ENCODE measurements at regions not wholly inside any gene's neighbourhood (a gene's known extent, or its start where the extent isn't known, plus 50 kb on each side); places are given as distances from the start of the nearest gene placed in this dataset.

- no peak overlapping the region; the same call in 1 of the 2 replicates for H3K18ac ChIP-seq (ENCODE audit: low read depth, low read length)
- DNase-seq (no peak), ATAC-seq (ENCODE audit: low read depth) (no peak)
- peaks cover 22% of the 10 kb centered on the region for H3K27me3 ChIP-seq (ENCODE audit: control insufficient read depth, insufficient read depth, low read length)
- no peaks in the 10 kb centered on the region for H3K9me3 ChIP-seq (ENCODE audit: control insufficient read depth, insufficient read depth, low read length)
- no peaks in the 10 kb centered on the region for H3K36me3 ChIP-seq (ENCODE audit: control insufficient read depth, insufficient read depth, low read length)
- no peaks in the 10 kb centered on the region for H3K9me1 ChIP-seq (ENCODE audit: insufficient read depth, low read length)
- H4K20me1 ChIP-seq (ENCODE audit: insufficient read depth, low read length), result no peaks in the 10 kb centered on the region
- no peak overlapping the region for H3K4me2 ChIP-seq (ENCODE audit: low read depth, low read length)
- TF ChIP-seq NFE2L2 (IDR thresholded peaks at IDR 0.05; ENCODE audit: low read depth, low read length), result no peak
- TF ChIP-seq RCOR1 (IDR thresholded peaks at IDR 0.05; ENCODE audit: insufficient replicate concordance, low read length), result no peak
- TF ChIP-seq MAZ (IDR thresholded peaks at IDR 0.05; ENCODE audit: borderline replicate concordance, low read depth, low read length), result no peak
- TF ChIP-seq FOS (IDR thresholded peaks at IDR 0.05; ENCODE audit: low read depth, low read length), result no peak
- TF ChIP-seq ELK1 (IDR thresholded peaks at IDR 0.05; ENCODE audit: borderline replicate concordance, low read depth, low read length), result no peak
- no peak for TF ChIP-seq BHLHE40 (IDR thresholded peaks at IDR 0.05; ENCODE audit: low read depth, low read length)
- TF ChIP-seq MXI1 (IDR thresholded peaks at IDR 0.05; ENCODE audit: borderline replicate concordance, low read depth, low read length), result no peak
- TF ChIP-seq CHD1 (IDR thresholded peaks at IDR 0.05; ENCODE audit: low read depth, low read length), result no peak
- no peak for TF ChIP-seq USF2 (IDR thresholded peaks at IDR 0.05; ENCODE audit: low read depth, low read length)
- no peak for TF ChIP-seq RFX5 (IDR thresholded peaks at IDR 0.05; ENCODE audit: low read depth, low read length)
- TF ChIP-seq CEBPB (IDR thresholded peaks at IDR 0.05; ENCODE audit: low read depth, low read length), result no peak
- no peak for TF ChIP-seq MAFK (IDR thresholded peaks at IDR 0.05; ENCODE audit: low read depth, low read length)
- no peak overlapping the region for H4K8ac ChIP-seq (ENCODE audit: low read depth in 2 of 2, low read length in 2 of 2)
- peaks cover 6% of the 10 kb centered on the region; the same call in 1 of the 2 replicates for H3K4me1 ChIP-seq (ENCODE audit: control insufficient read depth, insufficient read depth, low read length)
- no peak overlapping the region for H2AK5ac ChIP-seq (ENCODE audit: low read depth, low read length)
- H3K27ac ChIP-seq (ENCODE audit: insufficient read depth, low read length), result no peak overlapping the region
- dilution Hi-C loops (cut with HindIII; ENCODE audit: low sequenced_read_pairs, unreplicated experiment) (no loop called here), intact Hi-C loops (cut with micrococcal nuclease) (no loop called here), in situ Hi-C loops (cut with MboI; ENCODE audit: low sequenced_read_pairs) (no loop called here)
- no peak overlapping the region for H2AFZ ChIP-seq (replicated peaks; ENCODE audit: low read length, poor library complexity)
- no peak overlapping the region for H3K14ac ChIP-seq (replicated peaks; ENCODE audit: low read depth, low read length)
- no CpG with 5 or more reads among the region's 3 CpGs for WGBS, 2 experiments (ENCODE audit: extremely low coverage in 2 of 2, insufficient read length in 1 of 2)
- H3K4ac ChIP-seq (ENCODE audit: low read depth, low read length), result no peak overlapping the region
- H2BK15ac ChIP-seq (ENCODE audit: low read depth, low read length), result no peak overlapping the region
- no peak overlapping the region for H3K4me3 ChIP-seq (ENCODE audit: insufficient read depth, low read depth, low read length)
- H3K56ac ChIP-seq (ENCODE audit: extremely low read depth, insufficient read depth, low read length), result no peak overlapping the region
- H2AK9ac ChIP-seq (replicated peaks; ENCODE audit: low read depth, low read length, poor library complexity), result no peak overlapping the region
- no peak overlapping the region for H3K23ac ChIP-seq (ENCODE audit: low read depth, low read length)
- H4K91ac ChIP-seq (ENCODE audit: insufficient read depth, low read depth, low read length), result no peak overlapping the region
- no peak overlapping the region for H4K5ac ChIP-seq (ENCODE audit: low read depth, low read length)
- no peaks in the 10 kb centered on the region for H3K79me1 ChIP-seq (ENCODE audit: low read depth in 1 of 2, low read length in 2 of 2)
- no peak overlapping the region for H3K9ac ChIP-seq (ENCODE audit: low read depth, low read length)
- H2BK120ac ChIP-seq (ENCODE audit: low read depth, low read length), result no peak overlapping the region
- ChIA-PET CTCF (interaction anchor here (0.7 to 0.9 kb wide), 2 partner anchors 15 to 101 kb away, joined by 3 to 6 read pairs; no protein-coding TSS in a partner anchor), POLR2A (ENCODE audit: unreplicated experiment) (interaction anchor here (0.7 kb wide), 1 partner anchor 172 kb away, joined by 3 read pairs; no protein-coding TSS in a partner anchor)
- H2BK20ac ChIP-seq (ENCODE audit: low read depth, low read length), result no peak overlapping the region
- BruUV-seq (replicated peaks), result no TSS peak
- H2BK5ac ChIP-seq (ENCODE audit: low read depth, low read length, poor library complexity, severe bottlenecking), result no peak overlapping the region
These were observed 87.1 kb upstream of the CYP1B1 start for GRCh38 chr2:38163006-38163405.
